Karpas-422 (cell line): ENCODE measurements at regions not wholly inside any gene's neighbourhood (a gene's known extent, or its start where the extent isn't known, plus 50 kb on each side); places are given as distances from the start of the nearest gene placed in this dataset.

Experiments
- DNase-seq: peaks from one replicate; pipeline ENCODE4 v3.0.0-alpha.2; 2015
- H2AFZ ChIP-seq: fragments of 200-600 bp; sonication (generic); 2 replicates; pipeline ENCODE4 v1.6.1; 2014; ENCODE audit warnings: antibody characterized with exemption, low read length, mixed read lengths
- H3K27ac ChIP-seq: fragments of 200-600 bp; sonication (generic); 2 replicates; pipeline ENCODE4 v1.5.1; 2014; ENCODE audit warnings: mild to moderate bottlenecking, low read length, moderate library complexity
- H3K27me3 ChIP-seq: fragments of 200-600 bp; sonication (generic); 2 replicates; pipeline ENCODE4 v1.6.1; 2014; ENCODE audit warnings: low read length, mixed read lengths
- H3K36me3 ChIP-seq: fragments of 200-600 bp; sonication (generic); 2 replicates; pipeline ENCODE4 v1.6.1; 2014; ENCODE audit warnings: low read length, mixed read lengths; ENCODE audit not compliant: insufficient read depth
- H3K4me1 ChIP-seq: fragments of 200-600 bp; sonication (generic); 2 replicates; pipeline ENCODE4 v1.6.1; 2014; ENCODE audit warnings: mild to moderate bottlenecking, low read length, mixed read lengths
- H3K4me2 ChIP-seq: fragments of 200-600 bp; sonication (generic); 2 replicates; pipeline ENCODE4 v1.6.1; 2014; ENCODE audit warnings: low read length, low read depth, mild to moderate bottlenecking; ENCODE audit not compliant: poor library complexity, severe bottlenecking
- H3K4me3 ChIP-seq: fragments of 200-600 bp; sonication (generic); 2 replicates; pipeline ENCODE4 v1.5.1; 2014; ENCODE audit warnings: mild to moderate bottlenecking, antibody characterized with exemption, low read length, mixed read lengths
- H3K79me2 ChIP-seq: fragments of 200-600 bp; sonication (generic); 2 replicates; pipeline ENCODE4 v1.6.1; 2014; ENCODE audit warnings: mild to moderate bottlenecking, low read length, mixed read lengths
- H3K9ac ChIP-seq: fragments of 200-600 bp; sonication (generic); 2 replicates; pipeline ENCODE4 v1.6.0; 2014; ENCODE audit warnings: low read length
- H3K9me2 ChIP-seq: fragments of 200-600 bp; sonication (generic), shearing (Covaris generic); replicated peaks from 2 replicates; pipeline ENCODE4 v1.6.0; 2014; ENCODE audit warnings: mild to moderate bottlenecking, low read length, moderate library complexity; ENCODE audit not compliant: insufficient read depth
- H3K9me3 ChIP-seq: fragments of 300-700, 200-600 bp; sonication (generic); 2 replicates; pipeline ENCODE4 v1.6.1; 2014; ENCODE audit warnings: low read length, mixed read lengths
- H4K20me1 ChIP-seq: fragments of 200-600 bp; sonication (generic); 2 replicates; pipeline ENCODE4 v1.6.1; 2014; ENCODE audit warnings: mild to moderate bottlenecking, antibody characterized with exemption, low read length, low read depth; ENCODE audit not compliant: insufficient read depth

GRCh38 chr11:43573233-43573632 lies 107.3 kb upstream of the HSD17B12 start:
- Histone ChIP-seq H4K20me1 (no peaks in the 10 kb centered on the region), H3K27me3 (no peaks in the 10 kb centered on the region), H2AFZ (peak overlapping the region; percentile 19; the same call in 1 of the 2 replicates), H3K4me3 (peak overlapping the region; percentile 29; the same call in 1 of the 2 replicates), H3K4me1 (peaks cover 15% of the 10 kb centered on the region), H3K9me2 (no peaks in the 10 kb centered on the region), H3K9me3 (no peaks in the 10 kb centered on the region), H3K9ac (peak overlapping the region; percentile 28), H3K36me3 (no peaks in the 10 kb centered on the region), H3K79me2 (no peaks in the 10 kb centered on the region), H3K4me2 (peak overlapping the region; percentile 36), H3K27ac (no peak overlapping the region)
- DNase-seq, result peak; percentile 82

GRCh38 chr11:43573873-43574272 lies 106.7 kb upstream of the HSD17B12 start:
- H3K36me3 ChIP-seq, result no peaks in the 10 kb centered on the region
- H3K4me3 ChIP-seq, result no peak overlapping the region
- H3K4me1 ChIP-seq, result peaks cover 21% of the 10 kb centered on the region
- H3K9me3 ChIP-seq, result no peaks in the 10 kb centered on the region
- H3K27ac ChIP-seq, result no peak overlapping the region
- 0 out of 2 replicates have a peak overlapping the region, but pooled peaks have one; percentile 1 for H3K9ac ChIP-seq
- no peak for DNase-seq
- no peaks in the 10 kb centered on the region for H3K9me2 ChIP-seq
- H3K27me3 ChIP-seq, result no peaks in the 10 kb centered on the region
- no peaks in the 10 kb centered on the region for H4K20me1 ChIP-seq
- H3K79me2 ChIP-seq, result no peaks in the 10 kb centered on the region
- no peak overlapping the region for H2AFZ ChIP-seq
- H3K4me2 ChIP-seq, result peak overlapping the region; percentile 36

GRCh38 chr11:43574411-43574810 lies 106.1 kb upstream of the HSD17B12 start:
- no peaks in the 10 kb centered on the region for H3K9me2 ChIP-seq
- H3K27me3 ChIP-seq, result no peaks in the 10 kb centered on the region
- no peak overlapping the region for H3K4me2 ChIP-seq
- no peak for DNase-seq
- H4K20me1 ChIP-seq, result no peaks in the 10 kb centered on the region
- H3K4me1 ChIP-seq, result peaks cover 21% of the 10 kb centered on the region
- no peak overlapping the region for H3K27ac ChIP-seq
- H3K9ac ChIP-seq, result no peak overlapping the region
- no peak overlapping the region for H3K4me3 ChIP-seq
- H2AFZ ChIP-seq, result no peak overlapping the region
- no peaks in the 10 kb centered on the region for H3K36me3 ChIP-seq
- H3K9me3 ChIP-seq, result no peaks in the 10 kb centered on the region
- H3K79me2 ChIP-seq, result no peaks in the 10 kb centered on the region

- Histone ChIP-seq H3K9me3 (no peaks in the 10 kb centered on the region), H3K27me3 (no peaks in the 10 kb centered on the region), H3K4me3 (no peak overlapping the region), H3K36me3 (no peaks in the 10 kb centered on the region), H4K20me1 (no peaks in the 10 kb centered on the region), H3K4me2 (no peak overlapping the region), H3K4me1 (peaks cover 27% of the 10 kb centered on the region), H3K27ac (no peak overlapping the region), H2AFZ (no peak overlapping the region), H3K79me2 (no peaks in the 10 kb centered on the region), H3K9me2 (no peaks in the 10 kb centered on the region), H3K9ac (no peak overlapping the region)
- no peak for DNase-seq
Measured at GRCh38 chr11:43574949-43575912, 105.3 kb upstream of the HSD17B12 start.

- Histone ChIP-seq H3K9ac (no peak overlapping the region), H3K9me2 (no peaks in the 10 kb centered on the region), H3K36me3 (no peaks in the 10 kb centered on the region), H4K20me1 (no peaks in the 10 kb centered on the region), H3K4me2 (no peak overlapping the region), H2AFZ (no peak overlapping the region), H3K27me3 (no peaks in the 10 kb centered on the region), H3K27ac (no peak overlapping the region), H3K4me3 (no peak overlapping the region), H3K9me3 (no peaks in the 10 kb centered on the region), H3K79me2 (no peaks in the 10 kb centered on the region), H3K4me1 (peaks cover 30% of the 10 kb centered on the region)
- no peak for DNase-seq
Measured at GRCh38 chr11:43575913-43576310, 104.6 kb upstream of the HSD17B12 start.

- H3K27me3 ChIP-seq, result no peaks in the 10 kb centered on the region
- no peak for DNase-seq
- no peak overlapping the region for H3K4me3 ChIP-seq
- peaks cover 30% of the 10 kb centered on the region for H3K4me1 ChIP-seq
- no peak overlapping the region for H2AFZ ChIP-seq
- no peaks in the 10 kb centered on the region for H3K9me3 ChIP-seq
- no peaks in the 10 kb centered on the region for H3K79me2 ChIP-seq
- H3K36me3 ChIP-seq, result no peaks in the 10 kb centered on the region
- H3K9ac ChIP-seq, result no peak overlapping the region
- H3K4me2 ChIP-seq, result no peak overlapping the region
- no peak overlapping the region for H3K27ac ChIP-seq
- no peaks in the 10 kb centered on the region for H3K9me2 ChIP-seq
- no peaks in the 10 kb centered on the region for H4K20me1 ChIP-seq
Measured at GRCh38 chr11:43576320-43576802, 104.2 kb upstream of the HSD17B12 start.

GRCh38 chr11:43576803-43577521 lies 103.6 kb upstream of the HSD17B12 start:
- H3K9ac ChIP-seq, result no peak overlapping the region
- H3K4me3 ChIP-seq, result no peak overlapping the region

More at GRCh38 chr11:43576803-43577521, 103.6 kb upstream of the HSD17B12 start:
- Histone ChIP-seq H3K36me3 (no peaks in the 10 kb centered on the region), H3K4me1 (peaks cover 30% of the 10 kb centered on the region), H3K9me2 (no peaks in the 10 kb centered on the region), H3K27ac (no peak overlapping the region), H3K79me2 (no peaks in the 10 kb centered on the region), H3K27me3 (no peaks in the 10 kb centered on the region), H4K20me1 (no peaks in the 10 kb centered on the region), H3K9me3 (no peaks in the 10 kb centered on the region), H2AFZ (no peak overlapping the region), H3K4me2 (peak overlapping the region; percentile 13)
- DNase-seq, result peak; percentile 82
